KMS-11 (cell line): ENCODE measurements at regions not wholly inside any gene's neighbourhood (a gene's known extent, or its start where the extent isn't known, plus 50 kb on each side); places are given as distances from the start of the nearest gene placed in this dataset.
"Not testable (repeated sequence)": the region's sequence is repeated elsewhere in the genome, so short reads cannot be mapped to it uniquely, and the experiment has no call there.

ENCODE experiments used
- H2AFZ ChIP-seq: fragments of 200-600 bp; sonication (generic); 2 replicates; pipeline ENCODE4 v1.6.1; 2016; ENCODE audit warnings: antibody characterized with exemption, mixed run types, low read depth
- H3K27ac ChIP-seq: fragments of 200-600 bp; sonication (generic); 2 replicates; pipeline ENCODE4 v1.6.1; 2016; ENCODE audit warnings: mild to moderate bottlenecking, mixed run types
- H3K27me3 ChIP-seq: fragments of 200-600 bp; sonication (generic); 2 replicates; pipeline ENCODE4 v1.6.1; 2017; ENCODE audit warnings: mild to moderate bottlenecking, low read depth, mixed run types, moderate library complexity; ENCODE audit not compliant: insufficient read depth
- H3K36me3 ChIP-seq: fragments of 200-600 bp; sonication (generic); 2 replicates; pipeline ENCODE4 v1.6.1; 2017; ENCODE audit warnings: mild to moderate bottlenecking, mixed run types; ENCODE audit not compliant: insufficient read depth
- H3K4me1 ChIP-seq: fragments of 200-600 bp; sonication (generic); 2 replicates; pipeline ENCODE4 v1.6.1; 2016; ENCODE audit warnings: mild to moderate bottlenecking, low read depth, mixed run types; ENCODE audit not compliant: poor library complexity, severe bottlenecking
- H3K4me2 ChIP-seq: fragments of 200-600 bp; sonication (generic); 2 replicates; pipeline ENCODE4 v1.7.0; 2016; ENCODE audit warnings: mild to moderate bottlenecking, mixed run types
- H3K4me3 ChIP-seq: fragments of 200-600 bp; sonication (generic); IDR thresholded peaks from 2 replicates; pipeline ENCODE4 v1.6.1; 2017; ENCODE audit warnings: low read depth, low read length, mixed read lengths; ENCODE audit not compliant: insufficient read depth
- H3K79me2 ChIP-seq: fragments of 200-600 bp; sonication (generic); 2 replicates; pipeline ENCODE4 v1.6.1; 2016; ENCODE audit warnings: low read depth, mixed run types; ENCODE audit not compliant: insufficient read depth
- H3K9ac ChIP-seq: fragments of 200-600 bp; sonication (generic); 2 replicates; pipeline ENCODE4 v1.6.1; 2016; ENCODE audit warnings: mild to moderate bottlenecking, mixed run types
- H4K20me1 ChIP-seq: fragments of 200-600 bp; sonication (generic); 2 replicates; pipeline ENCODE4 v1.6.1; 2016; ENCODE audit warnings: mild to moderate bottlenecking, mixed run types; ENCODE audit not compliant: insufficient read depth
- CTCF ChIP-seq: fragments of 200-600 bp; sonication (generic); conservative IDR thresholded peaks from 2 replicates; pipeline ENCODE4 v1.6.1; 2017; ENCODE audit warnings: low read depth, mild to moderate bottlenecking, antibody characterized with exemption, low read length, moderate library complexity, mixed read lengths

GRCh38 chr1:58950897-58951296, 167.1 kb upstream of the JUN start:
- no peak overlapping the region for H3K4me3 ChIP-seq
- no peak overlapping the region for H2AFZ ChIP-seq
- H3K36me3 ChIP-seq: no peaks in the 10 kb centered on the region
- TF ChIP-seq CTCF: no peak
- H4K20me1 ChIP-seq: no peaks in the 10 kb centered on the region
- H3K27ac ChIP-seq: no peak overlapping the region
- H3K27me3 ChIP-seq: no peaks in the 10 kb centered on the region
- H3K4me1 ChIP-seq: no peaks in the 10 kb centered on the region
- H3K79me2 ChIP-seq: no peaks in the 10 kb centered on the region
- H3K9ac ChIP-seq: no peak overlapping the region
- H3K4me2 ChIP-seq: no peak overlapping the region

GRCh38 chr1:58953951-58954350, 170.1 kb upstream of the JUN start:
- not testable (repeated sequence) for H3K36me3 ChIP-seq, H2AFZ ChIP-seq, H3K27me3 ChIP-seq, H3K4me1 ChIP-seq, H3K79me2 ChIP-seq, H3K4me2 ChIP-seq, H4K20me1 ChIP-seq, H3K4me3 ChIP-seq, H3K9ac ChIP-seq, H3K27ac ChIP-seq

GRCh38 chr1:58963287-58963686, 179.4 kb upstream of the JUN start:
- H3K27me3 ChIP-seq, H3K4me2 ChIP-seq, H3K27ac ChIP-seq, H3K36me3 ChIP-seq, H3K9ac ChIP-seq, H4K20me1 ChIP-seq, H2AFZ ChIP-seq, H3K79me2 ChIP-seq, H3K4me3 ChIP-seq: not testable (repeated sequence)
- peaks cover 40% of the 10 kb centered on the region for H3K4me1 ChIP-seq

GRCh38 chr1:58964428-58964827, 180.6 kb upstream of the JUN start:
- peaks cover 52% of the 10 kb centered on the region for H3K4me1 ChIP-seq
- no peaks in the 10 kb centered on the region for H3K79me2 ChIP-seq
- no peak for TF ChIP-seq CTCF
- H3K9ac ChIP-seq: no peak overlapping the region
- H3K27me3 ChIP-seq: no peaks in the 10 kb centered on the region
- H3K4me2 ChIP-seq: no peak overlapping the region
- H3K4me3 ChIP-seq: no peak overlapping the region
- no peaks in the 10 kb centered on the region for H3K36me3 ChIP-seq
- no peak overlapping the region for H2AFZ ChIP-seq
- no peaks in the 10 kb centered on the region for H4K20me1 ChIP-seq
- no peak overlapping the region for H3K27ac ChIP-seq

GRCh38 chr1:58964880-58965279, 181.0 kb upstream of the JUN start:
- H3K27me3 ChIP-seq: no peaks in the 10 kb centered on the region
- no peaks in the 10 kb centered on the region for H4K20me1 ChIP-seq
- H3K9ac ChIP-seq: no peak overlapping the region
- H3K36me3 ChIP-seq: no peaks in the 10 kb centered on the region
- H3K4me3 ChIP-seq: no peak overlapping the region
- no peak overlapping the region for H3K4me2 ChIP-seq
- no peak overlapping the region for H3K27ac ChIP-seq
- no peak overlapping the region for H2AFZ ChIP-seq
- peaks cover 56% of the 10 kb centered on the region for H3K4me1 ChIP-seq
- TF ChIP-seq CTCF: no peak
- no peaks in the 10 kb centered on the region for H3K79me2 ChIP-seq
